Astrocyte of the cerebellum (primary cell): ENCODE measurements at regions not wholly inside any gene's neighbourhood (a gene's known extent, or its start where the extent isn't known, plus 50 kb on each side); places are given as distances from the start of the nearest gene placed in this dataset.
"Not testable (repeated sequence)": the region's sequence is repeated elsewhere in the genome, so short reads cannot be mapped to it uniquely, and the experiment has no call there.

Experiments
- DNase-seq: peaks from one replicate; pipeline ENCODE4 v3.0.0-alpha.2; 2011; ENCODE audit warnings: low read depth
- H3K4me3 ChIP-seq: 2 replicates; pipeline ENCODE4 v1.5.1; 2011; ENCODE audit warnings: mild to moderate bottlenecking, low read depth, low read length, moderate library complexity
- in situ Hi-C: cut with HindIII; loops from 2 replicates; pipeline ENCODE4 v1.10.0; 2017; ENCODE audit warnings: low sequenced_read_pairs
- TF ChIP-seq, protein P1 (sequence below): IDR thresholded peaks from 2 replicates; pipeline ENCODE4 v1.5.1; 2012; ENCODE audit warnings: low read length, low read depth, moderate library complexity, mild to moderate bottlenecking; ENCODE audit errors: missing control alignments

DNA sequence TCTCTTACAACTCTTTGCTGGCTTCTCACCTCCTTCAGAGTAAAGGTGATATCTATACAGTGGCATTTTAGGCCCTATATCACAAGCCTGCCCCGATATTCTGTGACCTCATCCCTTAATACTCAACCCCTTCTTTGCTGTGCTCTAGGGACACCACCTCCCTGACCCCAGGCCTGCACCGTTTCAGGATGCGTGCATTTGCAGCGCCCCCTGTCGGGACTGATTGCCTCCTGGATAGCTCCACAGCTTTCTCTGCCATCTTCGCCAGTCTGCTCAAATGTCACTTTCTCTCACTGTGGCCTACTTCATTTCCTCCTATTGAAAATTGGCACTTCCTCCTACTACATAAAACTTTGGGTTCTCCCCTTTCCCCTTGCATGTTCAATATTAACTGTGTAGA is 289.6 kb downstream of the SOCS6 start:
- no peak overlapping the region for H3K4me3 ChIP-seq
- no peak for DNase-seq
- in situ Hi-C loops: no loop called here
- TF ChIP-seq, protein P1, sequence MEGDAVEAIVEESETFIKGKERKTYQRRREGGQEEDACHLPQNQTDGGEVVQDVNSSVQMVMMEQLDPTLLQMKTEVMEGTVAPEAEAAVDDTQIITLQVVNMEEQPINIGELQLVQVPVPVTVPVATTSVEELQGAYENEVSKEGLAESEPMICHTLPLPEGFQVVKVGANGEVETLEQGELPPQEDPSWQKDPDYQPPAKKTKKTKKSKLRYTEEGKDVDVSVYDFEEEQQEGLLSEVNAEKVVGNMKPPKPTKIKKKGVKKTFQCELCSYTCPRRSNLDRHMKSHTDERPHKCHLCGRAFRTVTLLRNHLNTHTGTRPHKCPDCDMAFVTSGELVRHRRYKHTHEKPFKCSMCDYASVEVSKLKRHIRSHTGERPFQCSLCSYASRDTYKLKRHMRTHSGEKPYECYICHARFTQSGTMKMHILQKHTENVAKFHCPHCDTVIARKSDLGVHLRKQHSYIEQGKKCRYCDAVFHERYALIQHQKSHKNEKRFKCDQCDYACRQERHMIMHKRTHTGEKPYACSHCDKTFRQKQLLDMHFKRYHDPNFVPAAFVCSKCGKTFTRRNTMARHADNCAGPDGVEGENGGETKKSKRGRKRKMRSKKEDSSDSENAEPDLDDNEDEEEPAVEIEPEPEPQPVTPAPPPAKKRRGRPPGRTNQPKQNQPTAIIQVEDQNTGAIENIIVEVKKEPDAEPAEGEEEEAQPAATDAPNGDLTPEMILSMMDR: no peak

DNA sequence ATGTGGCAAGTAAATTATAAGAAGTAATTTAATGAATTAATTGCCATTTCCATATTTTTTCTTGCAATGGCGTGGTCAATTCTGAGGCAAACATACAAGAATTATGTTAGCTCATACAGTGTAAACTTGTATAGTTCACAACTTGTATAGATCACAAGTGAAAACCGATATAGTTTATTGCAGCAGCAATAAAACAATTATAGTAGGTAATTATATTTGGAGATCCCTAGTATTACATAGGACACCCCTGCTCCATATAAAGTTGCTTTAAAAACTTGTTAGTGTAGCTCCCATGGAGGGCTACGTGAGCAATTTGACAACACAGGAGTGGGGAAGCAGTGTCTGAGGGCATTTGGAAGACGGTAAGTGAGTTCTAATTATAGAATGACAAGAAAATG is 288.2 kb downstream of the SOCS6 start:
- in situ Hi-C loops: no loop called here
- no peak for DNase-seq
- H3K4me3 ChIP-seq: no peak overlapping the region
- TF ChIP-seq, protein P1: no peak

DNA sequence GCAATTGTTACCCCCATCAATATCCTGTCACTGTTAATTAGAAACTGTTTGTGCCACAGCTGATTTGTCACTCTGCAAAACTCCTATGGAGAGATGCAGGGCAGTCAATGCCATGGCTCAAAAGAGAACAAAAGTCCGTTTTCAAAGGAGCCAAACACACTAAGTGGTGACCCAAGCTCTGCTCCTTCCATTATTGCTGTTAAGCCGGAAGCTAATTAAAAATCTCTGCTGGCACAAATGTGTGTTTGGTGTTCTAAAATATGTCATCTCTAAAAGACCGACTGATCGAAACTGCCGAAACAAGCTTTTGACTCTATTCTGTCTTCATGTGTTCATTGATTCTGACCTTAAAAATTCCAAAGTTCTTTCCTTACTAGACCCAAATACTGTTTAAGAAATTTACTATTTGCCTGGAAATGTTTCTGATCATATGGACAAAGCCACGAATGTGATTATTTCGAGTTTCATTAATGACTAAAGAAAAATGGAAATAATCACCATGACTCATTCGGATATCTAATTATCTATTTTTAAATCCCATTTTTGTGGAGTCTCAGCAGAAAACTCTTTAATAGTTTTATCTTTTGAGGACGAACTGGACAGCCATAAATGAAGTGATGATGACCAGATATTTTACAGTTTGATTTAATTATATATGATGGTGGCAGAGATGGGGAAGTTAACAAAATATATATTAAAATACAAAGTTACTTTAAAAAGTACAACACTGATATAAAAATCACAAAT is 287.6 kb downstream of the SOCS6 start:
- DNase-seq: no peak
- no peak overlapping the region for H3K4me3 ChIP-seq
- TF ChIP-seq, protein P1: no peak
- in situ Hi-C loops: no loop called here

DNA sequence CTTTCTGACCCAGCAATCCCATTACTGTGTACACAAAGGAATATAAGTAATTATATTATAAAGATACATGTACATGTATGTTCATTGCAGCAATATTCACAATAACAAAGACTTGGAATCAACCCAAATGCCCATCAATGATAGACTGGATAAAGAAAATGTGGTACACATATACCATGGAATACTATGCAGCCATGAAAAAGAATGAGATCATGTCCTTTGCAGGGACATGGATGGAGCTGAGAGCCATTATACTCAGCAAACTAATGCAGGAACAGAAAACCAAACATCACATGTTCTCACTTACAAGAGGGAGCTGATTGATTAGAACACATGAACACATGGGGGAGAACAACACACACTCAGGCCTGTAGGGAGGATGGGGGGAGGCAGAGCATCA is 286.1 kb downstream of the SOCS6 start:
- DNase-seq, H3K4me3 ChIP-seq, in situ Hi-C loops: not testable (repeated sequence)

DNA sequence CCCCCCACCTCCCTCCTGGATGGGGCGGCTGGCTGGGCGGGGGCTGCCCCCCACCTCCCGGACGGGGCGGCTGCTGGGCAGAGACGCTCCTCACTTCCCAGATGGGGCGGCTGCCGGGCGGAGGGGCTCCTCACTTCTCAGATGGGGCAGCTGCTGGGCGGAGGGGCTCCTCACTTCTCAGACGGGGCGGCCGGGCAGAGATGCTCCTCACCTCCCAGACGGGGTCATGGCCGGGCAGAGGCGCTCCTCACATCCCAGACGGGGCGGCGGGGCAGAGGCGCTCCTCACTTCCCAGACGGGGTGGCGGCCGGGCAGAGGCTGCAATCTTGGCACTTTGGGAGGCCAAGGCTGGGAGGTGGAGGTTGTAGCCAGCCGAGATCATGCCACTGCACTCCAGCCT is 280.8 kb downstream of the SOCS6 start:
- DNase-seq, in situ Hi-C loops: not testable (repeated sequence)

DNA sequence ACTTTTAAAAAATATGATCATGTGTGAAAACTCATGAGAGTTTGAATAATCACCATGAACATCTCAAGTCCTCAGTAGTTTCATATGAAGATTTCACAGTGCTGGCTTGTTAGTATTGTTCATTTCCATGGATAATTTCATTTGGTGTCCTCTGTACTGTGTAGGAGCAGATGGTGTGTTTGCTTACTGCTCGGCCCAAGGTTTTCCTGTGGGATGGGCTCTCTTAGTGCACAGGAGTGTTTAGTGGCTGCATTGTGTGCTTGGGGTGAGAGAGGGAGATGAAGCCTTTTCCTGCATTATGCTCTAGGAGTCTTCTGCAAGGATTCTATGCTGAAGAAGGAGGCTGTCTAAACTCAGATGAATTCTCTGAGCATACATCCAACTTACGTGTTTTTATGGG is 270.6 kb downstream of the SOCS6 start:
- TF ChIP-seq, protein P1: no peak
- in situ Hi-C loops: no loop called here
- no peak for DNase-seq
- H3K4me3 ChIP-seq: no peak overlapping the region

More for the DNA sequence above, 280.8 kb downstream of the SOCS6 start:
- not testable (repeated sequence) for H3K4me3 ChIP-seq

DNA sequence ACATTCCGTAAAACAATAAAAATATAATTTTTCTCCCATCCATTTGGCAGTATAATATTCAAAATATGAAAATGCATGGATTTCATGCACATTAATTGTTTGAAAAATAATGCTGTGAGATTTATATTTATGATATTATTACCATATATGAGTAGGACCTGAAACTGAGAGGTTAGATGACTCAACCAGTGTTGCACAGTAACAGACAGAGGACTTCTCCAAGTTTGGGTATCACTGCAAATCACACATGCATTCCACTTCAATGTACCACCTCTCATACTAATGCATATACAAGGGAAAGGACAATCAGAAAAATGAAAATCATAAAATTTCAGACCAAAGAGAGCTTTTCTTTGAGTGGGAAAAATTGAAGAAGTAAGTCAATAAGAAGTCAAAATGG is 269.5 kb downstream of the SOCS6 start:
- in situ Hi-C loops: no loop called here
- TF ChIP-seq, protein P1: no peak
- no peak overlapping the region for H3K4me3 ChIP-seq
- DNase-seq: no peak
